Nephron (organoid): ENCODE measurements at regions not wholly inside any gene's neighbourhood (a gene's known extent, or its start where the extent isn't known, plus 50 kb on each side); places are given as distances from the start of the nearest gene placed in this dataset.

Experiments used
- H3K27ac Mint-ChIP-seq, 3 experiments: 2 replicates each; pipeline ENCODE4 v1.8.0; 2020; ENCODE audit warnings: mixed read lengths in 3 of 3, mild to moderate bottlenecking in 2 of 3, moderate library complexity in 1 of 3
- H3K27me3 Mint-ChIP-seq: 2 replicates; pipeline ENCODE4 v1.8.0; 2021; ENCODE audit warnings: low read depth, mild to moderate bottlenecking, moderate library complexity, mixed read lengths
- H3K36me3 Mint-ChIP-seq: 2 replicates; pipeline ENCODE4 v1.8.0; 2020; ENCODE audit warnings: low read depth, mixed read lengths
- H3K4me1 Mint-ChIP-seq: 2 replicates; pipeline ENCODE4 v1.8.0; 2020; ENCODE audit warnings: mixed read lengths
- H3K4me3 Mint-ChIP-seq, 3 experiments: 2 replicates each; pipeline ENCODE4 v1.8.0; 2020; ENCODE audit warnings: mild to moderate bottlenecking in 3 of 3, mixed read lengths in 3 of 3, moderate library complexity in 2 of 3
- H3K9me3 Mint-ChIP-seq: 2 replicates; pipeline ENCODE4 v1.8.0; 2020; ENCODE audit warnings: mixed read lengths
- CTCF ChIP-seq, 3 experiments: fragments of 200-600 bp; sonication (generic); IDR thresholded peaks; one replicate each; pipeline ENCODE4 v1.5.0; 2021; ENCODE audit warnings: antibody characterized with exemption in 3 of 3; ENCODE audit not compliant: unreplicated experiment in 3 of 3

DNA sequence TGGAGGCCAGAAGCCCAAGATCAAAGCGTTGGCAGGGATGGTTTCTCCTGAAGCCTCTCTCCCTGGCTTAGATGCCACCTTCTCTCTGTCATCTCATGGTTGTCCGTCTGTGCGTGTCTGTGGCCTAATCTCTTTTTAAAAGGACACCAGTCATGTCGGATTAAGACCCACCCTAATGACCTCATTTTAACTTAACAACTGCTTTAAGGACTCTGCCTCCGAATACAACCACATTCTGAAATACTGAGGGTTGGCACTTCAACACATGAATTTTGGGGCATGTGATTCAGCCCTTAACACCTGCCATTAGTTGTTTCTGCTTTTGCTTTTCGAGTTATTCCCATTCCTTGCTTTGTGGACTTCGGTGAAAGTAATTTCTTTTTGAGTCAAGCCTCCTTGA lies 97.8 kb upstream of the SMIM21 start:
- Mint-ChIP-seq H3K4me1 (peaks cover 4% of the 10 kb centered on the region), H3K27ac (no peak overlapping the region), H3K9me3 (no peaks in the 10 kb centered on the region), H3K4me3 (no peak overlapping the region), H3K27me3 (peaks cover 7% of the 10 kb centered on the region), H3K36me3 (no peaks in the 10 kb centered on the region)
- no peak for TF ChIP-seq CTCF (IDR thresholded peaks at IDR 0.05; ENCODE audit: unreplicated experiment in 3 of 3)

- Mint-ChIP-seq H3K4me1 (peaks cover 4% of the 10 kb centered on the region), H3K27me3 (peaks cover 7% of the 10 kb centered on the region), H3K27ac (no peak overlapping the region), H3K36me3 (no peaks in the 10 kb centered on the region), H3K9me3 (no peaks in the 10 kb centered on the region), H3K4me3 (no peak overlapping the region)
- no peak for TF ChIP-seq CTCF (IDR thresholded peaks at IDR 0.05; ENCODE audit: unreplicated experiment in 3 of 3)
These were observed 97.3 kb upstream of the SMIM21 start for GRCh38 chr18:75524841-75525240.

- Mint-ChIP-seq H3K36me3 (no peaks in the 10 kb centered on the region), H3K9me3 (no peaks in the 10 kb centered on the region), H3K27ac (no peak overlapping the region), H3K27me3 (peaks cover 7% of the 10 kb centered on the region), H3K4me1 (peaks cover 4% of the 10 kb centered on the region), H3K4me3 (no peak overlapping the region)
- TF ChIP-seq CTCF (IDR thresholded peaks at IDR 0.05; ENCODE audit: unreplicated experiment in 3 of 3), result no peak
These were observed 96.7 kb upstream of the SMIM21 start for GRCh38 chr18:75524181-75524580.

DNA sequence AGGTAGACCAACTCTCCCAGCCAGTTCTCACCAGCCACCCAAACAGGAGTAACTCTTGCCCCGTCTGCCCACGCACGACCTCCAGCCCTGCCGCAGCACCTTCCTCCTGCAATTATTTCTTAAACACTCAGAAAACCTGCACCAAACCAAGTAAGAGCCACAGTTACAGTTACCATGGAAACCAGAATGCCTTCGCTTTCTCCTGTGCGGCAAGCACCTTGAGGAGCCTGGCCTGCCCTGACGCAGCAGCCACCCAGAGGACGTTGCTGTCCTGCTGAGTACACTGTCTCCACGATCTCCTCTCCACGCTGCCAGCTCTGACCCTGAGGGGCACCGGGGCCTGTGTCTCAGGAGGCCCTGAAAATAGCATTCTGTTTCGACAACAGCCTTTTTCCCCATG lies 94.3 kb upstream of the SMIM21 start:
- no peak overlapping the region for H3K27ac Mint-ChIP-seq
- no peak for TF ChIP-seq CTCF (IDR thresholded peaks at IDR 0.05; ENCODE audit: unreplicated experiment in 3 of 3)
- H3K27me3 Mint-ChIP-seq, result peaks cover 9% of the 10 kb centered on the region
- no peaks in the 10 kb centered on the region for H3K4me1 Mint-ChIP-seq
- H3K4me3 Mint-ChIP-seq, result no peak overlapping the region
- no peaks in the 10 kb centered on the region for H3K36me3 Mint-ChIP-seq
- no peaks in the 10 kb centered on the region for H3K9me3 Mint-ChIP-seq

GRCh38 chr18:75518007-75518406 lies 90.5 kb upstream of the SMIM21 start:
- no peak overlapping the region for H3K27ac Mint-ChIP-seq
- H3K4me3 Mint-ChIP-seq, result no peak overlapping the region
- H3K27me3 Mint-ChIP-seq, result peaks cover 6% of the 10 kb centered on the region
- peaks cover 27% of the 10 kb centered on the region for H3K9me3 Mint-ChIP-seq
- H3K4me1 Mint-ChIP-seq, result no peaks in the 10 kb centered on the region
- no peak for TF ChIP-seq CTCF (IDR thresholded peaks at IDR 0.05; ENCODE audit: unreplicated experiment in 3 of 3)
- H3K36me3 Mint-ChIP-seq, result no peaks in the 10 kb centered on the region

DNA sequence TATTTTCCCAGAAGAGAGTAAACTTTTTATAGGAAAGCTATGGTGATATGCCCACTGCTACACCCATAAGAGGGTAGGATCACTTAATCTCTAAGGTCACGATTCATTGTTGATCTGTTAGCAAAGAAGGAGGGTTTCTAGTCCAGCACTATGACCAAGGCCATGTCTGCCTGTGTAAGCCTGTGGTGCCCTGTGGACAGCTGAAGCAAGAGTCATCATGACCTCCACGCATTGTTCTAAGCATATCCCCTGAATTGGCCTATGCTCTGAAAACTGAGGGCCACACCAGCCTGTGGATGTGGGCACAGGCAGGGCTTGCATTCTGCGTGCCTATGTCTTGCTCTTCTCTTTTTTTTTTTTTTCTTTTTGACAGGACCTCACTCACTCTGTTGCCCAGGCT lies 89.8 kb upstream of the SMIM21 start:
- peaks cover 33% of the 10 kb centered on the region for H3K9me3 Mint-ChIP-seq
- no peak overlapping the region for H3K27ac Mint-ChIP-seq
- no peaks in the 10 kb centered on the region for H3K36me3 Mint-ChIP-seq
- H3K4me1 Mint-ChIP-seq, result no peaks in the 10 kb centered on the region
- no peak for TF ChIP-seq CTCF (IDR thresholded peaks at IDR 0.05; ENCODE audit: unreplicated experiment in 3 of 3)
- H3K4me3 Mint-ChIP-seq, result no peak overlapping the region
- H3K27me3 Mint-ChIP-seq, result peaks cover 6% of the 10 kb centered on the region
